ENCODE measurements at regions not wholly inside any gene's neighbourhood (a gene's known extent, or its start where the extent isn't known, plus 50 kb on each side); places are given as distances from the start of the nearest gene placed in this dataset.

GRCh38 chr2:58928391-58928790 is 687.3 kb upstream of the FANCL start:
- no peak for DNase-seq (ENCODE audit: low spot score in 2 of 2, unreplicated experiment in 2 of 2)
- H3K36me3 Mint-ChIP-seq = peaks cover 6% of the 10 kb centered on the region
- TF ChIP-seq CTCF (IDR thresholded peaks at IDR 0.05; ENCODE audit: unreplicated experiment) = no peak
- no peak overlapping the region for H3K4me3 Mint-ChIP-seq
- no peaks in the 10 kb centered on the region for H3K27me3 Mint-ChIP-seq (ENCODE audit: low read depth)
- peaks cover 13% of the 10 kb centered on the region for H3K9me3 Mint-ChIP-seq
- no peak overlapping the region for H3K27ac Mint-ChIP-seq
- H3K4me1 Mint-ChIP-seq = peaks cover 47% of the 10 kb centered on the region

GRCh38 chr2:58926112-58926511 is 685.0 kb upstream of the FANCL start:
- Mint-ChIP-seq H3K4me3 (no peak overlapping the region), H3K9me3 (peaks cover 13% of the 10 kb centered on the region), H3K27me3 (ENCODE audit: low read depth) (no peaks in the 10 kb centered on the region), H3K27ac (no peak overlapping the region), H3K4me1 (peaks cover 52% of the 10 kb centered on the region), H3K36me3 (peaks cover 6% of the 10 kb centered on the region)
- no peak for TF ChIP-seq CTCF (IDR thresholded peaks at IDR 0.05; ENCODE audit: unreplicated experiment)
- DNase-seq (ENCODE audit: low spot score in 2 of 2, unreplicated experiment in 2 of 2) = no peak

- H3K9me3 Mint-ChIP-seq = peaks cover 13% of the 10 kb centered on the region
- DNase-seq (ENCODE audit: low spot score in 2 of 2, unreplicated experiment in 2 of 2) = no peak
- H3K27ac Mint-ChIP-seq = no peak overlapping the region
- H3K4me3 Mint-ChIP-seq = no peak overlapping the region
- H3K4me1 Mint-ChIP-seq = peaks cover 49% of the 10 kb centered on the region
- no peaks in the 10 kb centered on the region for H3K27me3 Mint-ChIP-seq (ENCODE audit: low read depth)
- TF ChIP-seq CTCF (IDR thresholded peaks at IDR 0.05; ENCODE audit: unreplicated experiment) = no peak
- peaks cover 6% of the 10 kb centered on the region for H3K36me3 Mint-ChIP-seq
Observed at GRCh38 chr2:58925676-58926081, 684.6 kb upstream of the FANCL start.

- Mint-ChIP-seq H3K36me3 (peaks cover 6% of the 10 kb centered on the region), H3K27ac (peak overlapping the region; percentile 68), H3K4me1 (peaks cover 36% of the 10 kb centered on the region), H3K9me3 (peaks cover 13% of the 10 kb centered on the region), H3K27me3 (ENCODE audit: low read depth) (no peaks in the 10 kb centered on the region), H3K4me3 (no peak overlapping the region)
- no peak for TF ChIP-seq CTCF (IDR thresholded peaks at IDR 0.05; ENCODE audit: unreplicated experiment)
- no peak for DNase-seq (ENCODE audit: low spot score in 2 of 2, unreplicated experiment in 2 of 2)
Observed at GRCh38 chr2:58923869-58924268, 682.7 kb upstream of the FANCL start.

- Mint-ChIP-seq H3K27ac (no peak overlapping the region), H3K27me3 (ENCODE audit: low read depth) (no peaks in the 10 kb centered on the region), H3K36me3 (peaks cover 6% of the 10 kb centered on the region), H3K4me1 (peaks cover 36% of the 10 kb centered on the region), H3K4me3 (no peak overlapping the region), H3K9me3 (peaks cover 13% of the 10 kb centered on the region)
- no peak for TF ChIP-seq CTCF (IDR thresholded peaks at IDR 0.05; ENCODE audit: unreplicated experiment)
- no peak for DNase-seq (ENCODE audit: low spot score in 2 of 2, unreplicated experiment in 2 of 2)
Observed at GRCh38 chr2:58922245-58922644, 681.1 kb upstream of the FANCL start.

- Mint-ChIP-seq H3K4me3 (no peak overlapping the region), H3K27me3 (ENCODE audit: low read depth) (no peaks in the 10 kb centered on the region), H3K36me3 (peaks cover 5% of the 10 kb centered on the region), H3K27ac (no peak overlapping the region), H3K4me1 (peaks cover 36% of the 10 kb centered on the region), H3K9me3 (peaks cover 13% of the 10 kb centered on the region)
- DNase-seq (ENCODE audit: low spot score in 2 of 2, unreplicated experiment in 2 of 2) = no peak
- no peak for TF ChIP-seq CTCF (IDR thresholded peaks at IDR 0.05; ENCODE audit: unreplicated experiment)
Observed at GRCh38 chr2:58921676-58922075, 680.6 kb upstream of the FANCL start.

Data from mesothelial cell of epicardium (in vitro differentiated cells).